H54 (cell line): ENCODE measurements at regions not wholly inside any gene's neighbourhood (a gene's known extent, or its start where the extent isn't known, plus 50 kb on each side); places are given as distances from the start of the nearest gene placed in this dataset.

Source experiments
- DNase-seq: peaks from one replicate; pipeline ENCODE4 v3.0.0; 2011; ENCODE audit warnings: low spot score, mixed read lengths; ENCODE audit not compliant: insufficient read length
- FAIRE-seq: peaks from 3 replicates; lab custom pipeline; 2011; peaks lifted over from hg19 to GRCh38; lab: Jason Lieb, UNC
- POLR2A ChIP-seq: IDR thresholded peaks from 2 replicates; pipeline ENCODE4 v1.6.1; 2011; ENCODE audit warnings: low read depth, mild to moderate bottlenecking, low read length

DNA sequence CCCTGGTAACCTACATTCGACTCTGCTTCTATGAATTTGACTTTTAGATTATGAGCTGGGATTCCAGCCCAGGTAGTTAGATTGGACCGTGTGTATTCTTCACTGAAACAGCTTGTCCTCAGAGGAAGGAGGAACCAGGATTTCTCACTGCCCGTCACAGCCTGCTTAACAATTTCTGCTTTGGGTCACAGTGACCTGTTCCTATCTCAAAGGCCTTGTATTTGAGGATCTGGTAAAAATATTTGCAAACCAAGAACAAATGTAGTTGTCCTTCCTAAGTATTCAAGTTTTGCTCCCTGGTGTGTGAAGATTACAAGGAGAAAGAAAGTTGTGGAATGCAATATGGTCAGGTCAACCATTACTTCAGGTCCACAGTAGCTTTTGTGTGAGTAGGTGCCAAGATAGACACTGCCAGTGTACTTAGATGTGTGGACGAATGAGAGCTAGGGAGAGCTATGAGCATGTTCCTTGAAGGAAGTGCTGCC, 55.1 kb downstream of the KIF4B start:
- FAIRE-seq (no peak), DNase-seq (no peak)
- TF ChIP-seq POLR2A: no peak

DNA sequence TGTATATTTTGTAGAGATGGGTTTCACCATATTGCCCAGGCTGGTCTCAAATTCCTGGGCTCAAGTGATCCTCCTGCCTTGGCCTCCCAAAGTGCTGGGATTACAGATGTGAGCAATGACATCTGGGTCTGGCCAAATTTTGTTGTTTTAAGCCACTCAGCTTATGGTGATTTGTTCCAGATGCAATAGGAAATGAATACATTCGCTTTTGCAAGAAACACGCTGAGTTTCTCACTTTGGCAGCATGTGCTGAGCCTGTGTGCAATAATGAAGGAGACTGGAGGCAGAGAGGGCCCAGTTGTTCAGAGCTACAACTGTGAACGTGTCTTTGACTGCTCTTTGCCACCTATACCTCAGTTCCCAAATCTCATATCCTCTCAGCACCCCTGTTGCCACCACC, 56.4 kb downstream of the KIF4B start:
- no peak for FAIRE-seq
- no peak for DNase-seq
- no peak for TF ChIP-seq POLR2A

DNA sequence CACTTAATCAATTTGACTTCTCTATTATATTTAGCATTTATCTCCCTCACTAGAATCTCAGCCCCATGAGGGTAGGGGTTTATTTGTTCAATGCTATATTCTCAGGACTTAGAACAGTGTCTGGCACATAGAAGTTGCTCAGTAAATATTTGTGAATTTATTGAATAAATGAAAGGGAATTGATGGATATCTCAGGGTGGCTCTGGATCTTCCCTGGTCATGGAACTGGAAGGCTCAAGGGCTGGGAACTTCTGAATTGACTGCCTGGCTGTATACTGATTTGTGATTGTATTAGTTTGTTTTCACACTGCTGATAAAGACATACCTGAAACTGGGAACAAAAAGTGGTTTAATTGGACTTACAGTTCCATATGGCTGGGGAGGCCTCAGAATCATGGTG, 57.2 kb downstream of the KIF4B start:
- FAIRE-seq (no peak), DNase-seq (no peak)
- TF ChIP-seq POLR2A: no peak

DNA sequence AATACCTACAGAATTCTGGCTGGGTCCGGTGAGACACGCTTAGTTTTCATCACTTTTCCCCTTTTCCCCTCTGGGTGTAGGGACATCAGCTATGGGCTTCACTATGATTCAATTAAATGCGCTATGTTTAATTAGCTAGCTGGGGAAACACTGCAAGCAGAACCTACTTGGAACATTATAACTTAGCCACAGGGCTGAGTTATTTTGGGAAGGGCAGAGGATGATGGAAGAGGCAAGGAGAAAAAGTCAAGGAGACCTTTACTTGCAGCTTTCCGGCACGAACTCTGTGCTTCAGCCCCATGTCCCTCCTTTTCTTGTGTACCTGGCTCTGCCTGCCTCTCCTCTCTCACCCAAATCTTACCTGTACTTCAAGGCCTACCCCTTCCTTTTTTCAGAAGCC, 62.8 kb downstream of the KIF4B start:
- FAIRE-seq: no peak
- DNase-seq: no peak

DNA sequence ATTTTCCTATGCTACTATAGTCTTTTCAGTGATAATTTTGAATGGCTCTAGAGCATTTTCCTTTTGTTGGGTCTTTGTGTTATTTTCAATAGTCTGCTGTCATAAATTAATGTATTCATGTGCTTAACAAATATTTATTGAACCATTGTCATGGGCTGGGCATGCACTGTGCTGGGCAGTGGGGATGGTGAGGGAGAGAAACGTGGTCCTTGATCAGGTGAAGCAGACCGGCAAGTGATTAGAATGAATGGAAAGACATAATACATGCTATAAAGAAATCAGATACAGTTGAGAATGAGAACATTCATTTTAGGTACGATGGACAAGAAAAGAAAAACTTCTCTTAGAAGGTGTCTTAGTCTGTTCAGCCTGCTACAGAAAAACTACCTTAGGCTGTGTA, 66.1 kb downstream of the KIF4B start:
- FAIRE-seq (no peak), DNase-seq (no peak)
- TF ChIP-seq POLR2A: no peak

More for the DNA sequence above, 62.8 kb downstream of the KIF4B start:
- TF ChIP-seq POLR2A: no peak

DNA sequence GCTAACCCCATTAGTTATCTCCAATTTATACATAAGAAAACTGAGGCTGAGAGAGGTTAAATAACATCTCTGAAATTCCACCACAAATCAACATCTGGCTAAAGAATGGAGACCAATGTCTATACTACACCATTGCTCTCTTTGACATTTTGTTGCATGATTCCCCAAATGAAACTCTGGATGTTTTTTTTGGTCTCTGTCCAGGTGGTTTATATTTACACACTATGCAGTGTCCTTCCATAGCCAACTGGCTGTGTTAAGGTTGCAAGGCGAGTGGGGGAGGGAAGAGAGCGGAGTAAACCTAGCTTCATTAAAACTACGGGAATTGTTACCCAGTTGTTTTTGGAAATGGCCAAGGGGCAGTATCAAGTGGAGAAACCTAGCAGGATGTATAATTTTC, 67.2 kb downstream of the KIF4B start:
- FAIRE-seq (no peak), DNase-seq (no peak)
- no peak for TF ChIP-seq POLR2A

DNA sequence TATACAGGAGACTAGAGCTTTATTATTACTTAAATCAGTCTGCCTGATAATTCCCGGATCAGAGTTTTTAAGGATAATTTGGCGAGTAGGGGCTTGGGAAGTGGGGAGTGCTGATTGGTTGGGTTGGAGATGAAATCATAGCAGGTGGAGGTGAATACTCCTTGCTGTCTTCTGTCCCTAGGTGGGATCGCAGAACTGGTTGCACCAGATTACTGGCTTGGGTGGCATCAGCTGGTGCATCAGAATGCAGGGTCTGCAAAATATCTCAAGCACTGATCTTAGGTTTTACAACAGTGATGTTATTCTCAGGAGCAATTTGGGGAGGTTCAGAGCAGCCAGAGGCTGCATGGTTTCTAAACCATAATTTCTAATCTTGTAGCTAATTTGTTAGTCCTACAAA, 68.1 kb downstream of the KIF4B start:
- DNase-seq (no peak), FAIRE-seq (no peak)
- no peak for TF ChIP-seq POLR2A

DNA sequence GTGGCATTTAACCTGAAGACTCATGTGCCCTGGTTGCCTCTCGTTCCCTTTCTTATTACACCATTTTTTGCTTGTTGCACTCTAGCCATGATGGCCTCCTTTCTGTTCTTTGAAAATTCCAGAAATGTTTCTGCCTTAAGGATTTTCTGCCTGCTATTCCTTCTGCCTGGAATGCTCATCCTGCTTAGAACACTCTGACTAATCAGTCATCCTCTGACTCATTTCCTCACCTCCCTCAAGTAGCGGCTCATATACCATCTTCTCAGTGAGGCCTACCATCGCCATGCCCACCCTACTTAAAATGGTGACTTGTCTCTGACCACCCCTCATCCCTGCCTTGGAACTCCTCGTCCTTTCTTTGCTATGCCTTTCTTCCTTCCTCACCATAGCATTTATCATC, 68.8 kb downstream of the KIF4B start:
- FAIRE-seq (no peak), DNase-seq (peak; percentile 40)
- no peak for TF ChIP-seq POLR2A

DNA sequence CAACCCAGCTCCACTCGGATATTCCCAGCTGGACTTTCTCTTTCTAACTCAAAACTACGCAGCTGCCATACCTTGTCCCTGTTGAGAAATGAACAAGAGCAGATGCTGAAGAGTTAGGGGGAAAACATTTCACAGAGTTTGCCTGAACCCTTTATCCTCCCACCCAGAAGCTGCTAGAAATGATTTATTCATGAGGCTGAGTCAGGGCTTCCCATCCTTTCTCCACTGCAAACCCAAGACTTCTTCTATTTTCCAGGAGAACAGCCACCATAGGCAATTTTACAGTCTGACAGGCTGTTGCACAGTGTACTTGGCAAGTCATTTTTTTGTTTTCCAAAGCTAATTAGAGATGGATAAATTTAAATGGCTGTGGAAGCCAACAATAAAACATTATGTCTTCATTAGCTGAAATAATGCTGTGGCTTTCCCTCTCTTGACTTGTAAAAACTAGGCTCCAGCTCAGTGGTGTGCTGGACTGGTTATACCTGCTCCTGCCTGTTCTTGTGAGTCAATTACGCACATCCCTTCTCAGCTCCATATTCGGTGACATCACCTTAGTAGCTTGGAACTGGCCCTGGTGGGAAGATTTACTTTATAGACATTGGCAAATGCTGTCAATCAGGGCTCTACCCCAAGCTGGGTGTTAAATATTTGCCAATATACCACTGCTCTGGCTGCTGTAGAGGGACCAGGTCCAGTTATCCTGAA, 71.9 kb downstream of the KIF4B start:
- FAIRE-seq: no peak
- no peak for DNase-seq
- TF ChIP-seq POLR2A: no peak

DNA sequence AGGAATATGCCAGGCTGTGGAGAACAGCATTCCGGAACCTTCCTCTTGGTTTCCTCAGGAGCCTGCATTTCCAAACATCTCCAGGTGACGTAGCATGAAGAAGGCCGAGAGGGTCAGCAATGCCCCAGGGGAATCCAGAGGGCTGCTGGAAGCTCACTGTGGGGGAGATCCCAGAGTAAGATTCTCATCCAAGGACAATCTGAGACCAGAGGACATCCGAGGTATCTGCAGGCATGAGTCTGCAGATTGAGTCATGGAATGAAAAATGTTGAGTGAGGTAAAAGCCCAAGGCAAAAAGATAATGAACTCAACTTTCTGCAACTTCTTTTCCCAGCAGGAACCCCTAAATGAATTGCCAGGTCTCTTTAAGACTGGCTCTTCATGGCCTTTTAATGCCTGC, 73.5 kb downstream of the KIF4B start:
- no peak for FAIRE-seq
- no peak for TF ChIP-seq POLR2A
- DNase-seq: no peak

DNA sequence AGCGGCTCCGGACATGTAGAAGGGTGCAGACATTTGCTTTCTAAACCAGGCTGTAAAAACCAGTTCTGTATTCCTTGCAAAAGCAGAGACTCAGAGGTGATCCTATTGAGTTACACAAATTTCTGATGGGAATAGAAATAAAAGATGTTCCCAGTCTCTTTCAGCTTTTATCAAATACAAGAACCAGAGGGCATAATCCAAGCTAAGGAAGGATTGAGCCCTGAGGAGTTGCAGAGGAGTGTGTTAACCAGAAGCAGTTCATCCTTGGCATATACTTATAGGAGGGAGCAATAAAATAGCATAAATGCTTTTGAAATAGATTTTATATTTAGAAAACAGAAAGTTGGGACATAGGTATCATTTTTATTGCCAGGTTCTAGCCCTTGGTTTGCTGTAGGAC, 75.3 kb downstream of the KIF4B start:
- DNase-seq (no peak), FAIRE-seq (no peak)
- TF ChIP-seq POLR2A: no peak

DNA sequence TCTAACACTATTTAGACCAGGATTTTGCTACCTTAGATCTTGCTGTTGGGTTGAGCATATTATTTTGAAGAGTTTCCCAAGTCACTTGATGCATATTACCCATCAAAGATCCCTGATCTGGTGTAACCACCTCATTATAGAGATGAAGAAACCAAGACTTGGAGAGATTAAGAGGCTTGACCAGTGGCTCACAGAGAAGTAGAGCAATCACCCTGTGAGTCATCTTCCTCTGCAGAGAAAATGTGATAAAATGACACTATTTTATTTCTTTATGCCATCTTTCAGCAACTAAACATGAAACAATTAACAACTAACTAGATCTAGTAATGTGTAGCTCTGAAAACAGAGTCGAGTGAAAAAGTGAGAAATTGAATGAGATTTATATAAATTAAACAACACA, 76.1 kb downstream of the KIF4B start:
- TF ChIP-seq POLR2A: no peak
- DNase-seq (no peak), FAIRE-seq (no peak)

DNA sequence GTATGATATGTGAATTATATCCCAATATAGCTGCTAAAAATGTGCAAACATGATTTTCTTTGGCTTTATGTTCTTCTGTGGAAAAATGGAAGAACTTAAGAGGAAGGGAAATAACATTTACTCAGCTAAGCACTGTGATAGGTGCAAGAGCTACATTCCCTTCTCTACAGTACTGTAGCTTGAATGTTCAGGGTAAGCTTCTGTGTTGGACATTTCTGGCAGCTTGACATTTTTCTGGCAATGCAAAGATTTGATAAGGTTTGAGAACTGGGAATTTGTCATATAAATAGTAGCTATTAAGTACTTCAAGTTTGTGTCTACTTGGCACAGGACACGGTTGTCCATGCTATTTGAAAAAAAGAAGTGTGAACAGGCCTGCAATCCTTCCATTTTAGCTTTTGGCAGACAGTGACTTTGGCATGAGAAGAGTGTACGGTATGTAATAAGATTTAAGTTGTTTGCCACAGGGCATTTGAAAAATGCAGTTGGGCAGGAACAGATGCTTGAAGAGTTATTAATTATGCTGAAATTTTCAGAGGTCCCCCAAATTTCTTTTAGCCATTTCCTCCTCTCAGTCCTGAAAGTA, 77.6 kb downstream of the KIF4B start:
- no peak for DNase-seq
- no peak for TF ChIP-seq POLR2A
- no peak for FAIRE-seq

DNA sequence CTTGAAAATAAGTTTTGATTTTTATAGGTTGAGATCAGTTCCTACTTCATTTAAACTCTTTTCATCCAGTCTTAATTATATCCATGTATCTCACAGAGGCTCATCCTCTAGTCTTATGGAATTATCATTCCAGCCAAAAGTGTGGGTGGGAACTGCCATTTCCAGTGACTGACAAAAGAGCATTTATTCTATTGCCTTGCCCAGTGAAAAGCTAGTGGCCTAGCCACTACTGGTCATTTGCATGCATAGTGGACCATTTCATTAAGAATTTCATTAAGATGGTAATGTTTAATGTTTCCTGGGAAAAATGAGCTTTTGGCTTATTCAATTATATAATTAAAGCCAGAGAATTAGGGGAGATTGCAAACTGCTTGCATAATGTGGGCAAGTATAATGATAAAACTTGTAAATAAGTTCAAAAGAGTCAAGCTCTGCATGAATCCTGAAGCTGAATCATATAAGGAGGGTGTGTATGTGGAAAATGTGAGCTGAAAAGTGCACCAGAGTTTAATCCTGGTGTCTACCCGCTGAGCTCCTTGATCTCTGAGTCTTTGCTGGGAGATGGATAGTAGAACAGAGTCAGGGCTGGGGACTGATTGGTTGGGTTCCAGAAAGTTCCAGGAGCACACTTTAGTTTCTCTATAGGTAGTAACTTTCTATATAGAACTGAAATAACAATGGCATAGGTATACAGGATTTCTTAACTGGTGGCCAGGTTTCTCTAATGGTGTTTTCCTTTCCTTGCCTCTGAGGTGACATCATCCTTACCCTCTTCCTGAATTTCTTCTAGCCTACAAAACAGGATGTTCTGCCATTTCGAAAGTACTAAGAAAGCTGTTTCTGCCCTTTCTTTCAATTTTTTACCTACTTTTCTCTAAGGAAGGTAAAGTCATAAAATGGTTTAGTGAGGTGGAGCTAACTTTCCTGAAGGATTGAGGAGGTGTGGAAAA, 78.5 kb downstream of the KIF4B start:
- TF ChIP-seq POLR2A: no peak
- no peak for FAIRE-seq

DNA sequence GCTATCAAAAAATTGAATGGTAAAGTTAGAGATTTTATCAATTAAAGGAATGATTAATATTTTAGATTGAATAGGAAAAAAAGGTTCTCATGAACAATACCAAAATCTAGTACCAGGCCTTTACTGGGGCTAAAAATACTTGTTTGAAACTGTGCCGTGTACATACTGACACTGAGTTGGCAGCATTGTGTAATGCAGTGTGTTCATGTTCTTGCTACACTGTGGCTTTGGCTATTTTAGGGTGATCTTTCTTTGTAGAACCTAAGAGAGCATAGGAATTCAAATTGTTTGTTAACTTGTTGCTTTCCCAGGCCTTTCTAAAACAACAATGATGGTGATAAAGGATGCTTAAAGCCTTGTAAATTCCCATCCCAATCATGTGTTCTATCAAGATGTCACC, 80.9 kb downstream of the KIF4B start:
- TF ChIP-seq POLR2A: no peak
- DNase-seq (no peak), FAIRE-seq (no peak)

More for the DNA sequence above, 78.5 kb downstream of the KIF4B start:
- DNase-seq: no peak
